SHP77 treated with DMSO at 0.1 percent for 48 hours (cell line): ENCODE measurements at regions not wholly inside any gene's neighbourhood (a gene's known extent, or its start where the extent isn't known, plus 50 kb on each side); places are given as distances from the start of the nearest gene placed in this dataset.

Experiments
- DNase-seq: peaks from one replicate; lab custom pipeline; 2025; lab: John Stamatoyannopoulos, UW

DNA sequence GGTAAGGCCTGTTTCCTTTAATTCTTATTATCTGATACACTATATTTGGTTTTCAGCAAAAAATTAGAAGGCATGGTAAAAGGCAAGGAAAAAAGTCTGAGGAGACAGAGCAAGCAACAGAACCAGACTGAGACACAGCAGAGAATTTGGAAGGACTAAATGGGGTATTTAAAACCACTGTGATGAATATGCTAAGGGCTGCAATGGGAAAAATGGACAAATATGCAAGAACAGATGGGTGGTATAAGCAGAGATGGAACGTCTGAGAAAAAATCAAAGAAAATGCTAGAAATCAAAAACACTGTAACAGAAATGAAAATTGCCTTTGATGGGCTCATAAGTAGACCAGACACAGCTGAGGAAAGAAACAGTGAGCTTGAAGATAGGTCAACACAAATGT is 50.8 kb upstream of the NSMCE3 start:
- no peak for DNase-seq

DNA sequence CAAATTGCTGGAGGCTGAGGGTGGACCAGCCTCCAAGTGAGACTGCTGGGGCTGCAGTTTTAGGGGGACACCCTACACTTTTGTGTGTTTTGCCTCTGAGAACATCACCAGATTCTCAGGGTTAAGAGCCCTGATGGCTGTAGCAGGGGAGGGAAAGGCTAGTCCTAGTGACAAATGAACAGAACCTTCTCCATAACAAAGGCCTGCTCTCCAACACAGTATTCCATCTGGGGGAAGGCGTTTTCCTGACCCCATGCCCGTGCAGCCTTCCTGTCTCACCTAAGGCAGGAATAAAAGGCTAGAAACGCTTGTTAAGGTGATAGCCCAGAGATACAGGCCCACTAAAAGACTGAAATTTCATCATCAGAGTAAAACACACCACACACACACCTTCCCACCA is 50.2 kb upstream of the NSMCE3 start:
- DNase-seq: no peak
